GM20431 (cell line): ENCODE measurements at regions not wholly inside any gene's neighbourhood (a gene's known extent, or its start where the extent isn't known, plus 50 kb on each side); places are given as distances from the start of the nearest gene placed in this dataset.
"Not testable (repeated sequence)": the region's sequence is repeated elsewhere in the genome, so short reads cannot be mapped to it uniquely, and the experiment has no call there.

Experiments used
- in situ Hi-C: fragments of 300-500 bp; cut with MseI, MboI; formaldehyde crosslinking; loops from one replicate; pipeline ENCODE4 v1.15.0; 2020; ENCODE audit warnings: low sequenced_read_pairs; ENCODE audit not compliant: unreplicated experiment

DNA sequence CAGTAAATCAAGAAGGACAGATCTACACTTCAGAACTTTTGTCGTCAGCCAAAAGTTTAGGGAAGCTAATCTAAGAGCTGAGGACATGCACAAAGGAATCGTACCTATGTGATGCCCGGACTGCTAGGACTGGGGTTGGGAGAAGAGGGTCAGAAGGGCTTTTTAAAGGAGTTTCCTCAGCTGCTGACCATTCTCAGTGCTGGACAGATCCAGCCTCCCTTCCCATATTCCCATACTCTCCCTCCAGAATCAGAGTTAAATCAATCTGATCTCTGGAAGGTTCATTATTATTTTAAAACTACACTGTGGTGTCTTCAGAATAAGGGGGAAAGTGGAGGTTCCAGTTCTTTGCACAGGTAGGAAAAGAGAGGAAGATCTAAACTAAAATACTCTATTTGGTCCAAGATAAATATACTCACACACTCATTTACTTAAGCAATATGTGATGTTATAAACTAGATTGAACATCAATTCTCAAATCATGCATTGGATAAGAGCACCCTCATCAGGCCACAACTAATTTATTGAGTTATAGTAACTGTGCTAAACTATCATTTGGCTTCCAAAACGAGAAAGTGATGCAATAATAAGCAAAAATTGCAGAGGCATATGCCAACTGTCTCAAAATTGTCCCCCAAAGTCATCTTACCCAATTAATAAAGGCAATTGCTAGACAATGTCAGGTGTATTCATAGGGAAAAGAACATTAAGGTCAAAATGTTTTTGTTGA is 124.7 kb downstream of the HNRNPD start:
- in situ Hi-C loops: no loop called here

DNA sequence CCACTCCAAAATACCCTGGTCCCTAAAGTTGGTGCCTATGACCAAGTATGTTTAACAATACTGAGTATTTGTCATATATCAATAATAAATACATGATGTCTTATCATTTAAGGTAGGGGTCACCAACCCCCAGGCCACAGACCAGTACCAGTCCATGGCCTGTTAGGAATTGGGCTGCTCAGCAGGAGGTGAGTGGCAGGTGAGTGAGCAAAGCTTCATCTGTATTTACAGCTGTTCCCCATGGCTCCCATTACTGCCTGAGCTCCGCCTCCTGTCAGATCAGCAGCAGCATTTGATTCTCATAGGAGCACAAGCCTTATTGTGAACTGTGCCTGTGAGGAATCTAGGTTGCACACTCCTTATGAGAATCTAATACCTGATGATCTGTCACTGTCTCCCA is 126.2 kb downstream of the HNRNPD start:
- in situ Hi-C loops: no loop called here

GRCh38 chr4:82247171-82247570 is 126.6 kb downstream of the HNRNPD start:
- in situ Hi-C loops: no loop called here

DNA sequence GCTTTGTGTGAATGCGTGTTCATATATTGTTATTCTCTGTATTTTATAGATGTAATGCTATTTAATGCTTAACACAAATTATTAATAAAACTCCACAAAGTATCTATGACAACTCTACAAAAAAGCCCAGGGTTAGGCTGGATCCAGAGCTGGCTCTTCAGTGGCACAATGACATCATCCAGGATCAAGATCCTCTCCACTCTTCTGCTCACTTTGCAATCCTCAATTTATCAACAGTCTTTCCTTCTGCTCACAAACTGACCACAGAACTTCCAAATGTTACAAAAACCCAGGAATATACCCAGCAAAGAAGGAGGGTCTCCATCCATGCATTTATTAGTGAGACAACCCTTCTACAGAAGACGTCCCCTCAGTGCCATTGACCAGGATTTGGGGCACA is 132.3 kb downstream of the HNRNPD start:
- in situ Hi-C loops: no loop called here

- in situ Hi-C loops: no loop called here
Observed at GRCh38 chr4:82240410-82240809, 133.4 kb downstream of the HNRNPD start.

DNA sequence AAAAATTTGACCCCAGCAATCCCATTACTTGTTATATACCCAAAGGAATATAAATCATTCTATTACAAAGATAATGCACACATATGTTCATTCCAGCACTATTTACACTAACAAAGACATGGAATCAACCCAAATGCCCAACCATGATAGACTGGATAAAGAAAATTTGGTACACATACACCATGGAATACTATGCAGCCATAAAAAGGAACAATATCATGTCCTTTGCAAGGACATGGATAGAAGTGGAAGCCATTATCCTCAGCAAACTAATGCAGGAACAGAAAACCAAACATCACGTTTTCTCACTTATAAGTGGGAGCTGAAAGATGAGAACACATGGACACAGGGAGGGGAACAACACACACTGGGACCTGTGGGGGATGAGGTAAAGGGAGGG is 136.6 kb downstream of the HNRNPD start:
- in situ Hi-C loops: not testable (repeated sequence)

DNA sequence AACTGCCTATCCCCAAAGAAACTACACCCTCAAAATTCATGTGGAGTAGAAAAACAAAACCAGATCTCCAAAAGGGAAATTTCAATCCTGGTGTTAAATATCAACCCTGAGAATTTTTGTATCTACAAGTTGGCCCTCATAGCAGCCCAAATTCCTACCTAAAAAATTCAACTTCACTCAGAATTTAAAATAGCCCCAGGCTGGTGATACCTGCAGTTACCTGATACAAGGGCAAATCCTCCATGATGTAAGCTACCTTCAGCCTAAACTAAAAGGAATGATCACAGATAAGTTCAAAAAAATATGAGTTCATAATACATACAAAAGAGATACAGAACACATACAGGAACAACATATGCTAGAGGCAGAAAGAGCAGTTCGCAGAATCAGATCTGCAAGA is 138.4 kb downstream of the HNRNPD start:
- in situ Hi-C loops: no loop called here

- in situ Hi-C loops: no loop called here
Observed at GRCh38 chr4:82232891-82233290, 140.9 kb downstream of the HNRNPD start.

DNA sequence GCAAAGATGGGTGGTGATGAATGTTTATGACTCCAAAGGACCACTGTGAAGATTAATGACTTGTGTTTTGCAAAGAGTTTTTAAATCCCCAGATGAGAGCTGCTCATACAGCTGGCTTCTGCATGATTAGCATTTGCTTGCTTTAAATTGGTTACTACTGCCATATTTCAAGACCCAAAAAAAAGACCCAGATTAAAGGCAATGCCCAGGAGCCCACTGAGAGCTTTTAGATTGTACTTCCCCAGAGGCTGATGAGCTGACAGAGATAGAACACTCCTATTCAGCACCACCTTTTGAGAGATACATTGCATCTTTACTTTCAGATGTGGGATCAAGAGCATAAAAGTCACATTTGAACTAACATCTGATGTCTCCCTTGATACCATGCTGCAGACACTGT is 142.0 kb downstream of the HNRNPD start:
- in situ Hi-C loops: no loop called here

- in situ Hi-C loops: no loop called here
Observed at GRCh38 chr4:82230306-82230705, 143.5 kb downstream of the HNRNPD start.

- in situ Hi-C loops: no loop called here
Observed at GRCh38 chr4:82225030-82225429, 148.8 kb downstream of the HNRNPD start.

GRCh38 chr4:82223715-82224114 is 150.1 kb downstream of the HNRNPD start:
- in situ Hi-C loops: loop anchor here (25.0 kb wide), 1 partner anchor 811 kb away; no protein-coding TSS in a partner anchor

DNA sequence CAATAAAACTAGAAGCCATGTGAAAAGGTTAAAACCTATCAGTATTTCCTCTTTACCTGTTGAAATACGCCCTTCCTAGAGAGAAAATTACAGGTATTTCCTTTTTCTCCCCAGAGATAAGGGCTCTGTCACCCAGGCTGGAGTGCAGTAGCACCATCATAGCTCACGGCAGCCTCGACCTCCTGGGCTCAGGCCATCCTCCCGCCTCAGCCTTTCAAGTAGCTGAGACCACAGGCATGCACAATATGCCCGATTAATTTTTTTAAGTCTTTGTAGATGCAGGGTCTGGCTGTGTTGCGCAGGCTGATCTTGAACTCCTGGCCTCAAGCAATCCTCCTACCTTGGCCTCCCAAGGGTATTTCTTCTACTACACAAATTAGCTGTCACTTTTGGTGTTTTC is 154.4 kb downstream of the HNRNPD start:
- in situ Hi-C loops: loop anchor here (25.0 kb wide), 1 partner anchor 807 kb away; no protein-coding TSS in a partner anchor

DNA sequence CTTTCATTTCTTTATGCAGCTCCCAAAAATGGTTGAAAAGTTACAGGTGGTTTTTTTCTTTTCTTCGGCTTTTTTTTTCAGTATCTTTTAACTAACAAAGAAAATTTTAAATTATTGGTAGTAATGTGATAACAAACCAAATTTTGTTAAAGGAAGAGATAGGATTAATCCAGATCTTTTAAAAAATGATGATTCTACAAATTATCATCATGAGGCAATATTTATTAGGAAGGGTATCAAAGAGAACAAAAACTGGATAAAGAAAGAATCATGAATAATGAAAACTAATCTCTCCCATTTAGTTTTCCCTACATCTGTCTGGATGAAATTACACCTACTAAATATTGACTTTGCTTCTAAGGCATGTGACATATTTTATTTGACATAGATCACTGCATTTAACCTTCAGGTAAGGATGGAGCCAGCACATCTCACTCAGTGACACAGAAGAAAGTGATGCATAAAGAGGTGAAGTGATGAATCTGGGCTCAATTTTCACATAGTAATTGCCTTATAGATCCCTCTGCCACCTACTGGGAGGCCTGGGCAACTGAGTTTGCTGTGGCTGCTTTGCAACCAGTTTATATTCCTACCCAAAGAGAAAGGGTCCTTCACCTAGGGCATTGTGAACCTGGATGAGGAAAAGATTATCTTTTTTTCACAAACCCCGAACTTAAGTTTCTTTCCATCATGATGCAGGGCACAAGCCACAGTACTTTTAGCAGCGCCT is 155.6 kb downstream of the HNRNPD start:
- in situ Hi-C loops: loop anchor here (25.0 kb wide), 1 partner anchor 806 kb away; no protein-coding TSS in a partner anchor

- in situ Hi-C loops: loop anchor here (25.0 kb wide), 1 partner anchor 804 kb away; no protein-coding TSS in a partner anchor
Observed at GRCh38 chr4:82216219-82216618, 157.6 kb downstream of the HNRNPD start.

DNA sequence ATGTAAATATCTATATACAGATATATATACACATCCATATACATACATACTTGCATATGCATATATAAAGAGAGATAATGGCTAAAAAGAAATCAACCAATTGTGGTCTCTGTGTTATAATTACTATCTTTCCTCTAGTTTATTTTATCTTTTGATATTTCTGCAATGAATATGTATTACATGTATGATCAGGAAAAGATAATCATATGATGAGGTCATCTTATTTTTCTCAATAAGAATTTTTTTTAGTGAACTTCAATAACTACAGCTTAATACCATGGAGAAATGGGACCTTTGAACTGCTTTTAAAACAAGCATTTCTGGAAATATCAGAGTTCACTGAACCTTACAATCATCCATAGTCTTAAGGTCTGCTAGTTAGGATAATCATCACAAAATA is 158.0 kb downstream of the HNRNPD start:
- in situ Hi-C loops: loop anchor here (25.0 kb wide), 1 partner anchor 803 kb away; no protein-coding TSS in a partner anchor

- in situ Hi-C loops: loop anchor here (25.0 kb wide), 1 partner anchor 803 kb away; no protein-coding TSS in a partner anchor
Observed at GRCh38 chr4:82215039-82215438, 158.8 kb downstream of the HNRNPD start.

GRCh38 chr4:82213485-82214417 is 160.0 kb downstream of the HNRNPD start:
- in situ Hi-C loops: loop anchor here (25.0 kb wide), 1 partner anchor 801 kb away; no protein-coding TSS in a partner anchor

DNA sequence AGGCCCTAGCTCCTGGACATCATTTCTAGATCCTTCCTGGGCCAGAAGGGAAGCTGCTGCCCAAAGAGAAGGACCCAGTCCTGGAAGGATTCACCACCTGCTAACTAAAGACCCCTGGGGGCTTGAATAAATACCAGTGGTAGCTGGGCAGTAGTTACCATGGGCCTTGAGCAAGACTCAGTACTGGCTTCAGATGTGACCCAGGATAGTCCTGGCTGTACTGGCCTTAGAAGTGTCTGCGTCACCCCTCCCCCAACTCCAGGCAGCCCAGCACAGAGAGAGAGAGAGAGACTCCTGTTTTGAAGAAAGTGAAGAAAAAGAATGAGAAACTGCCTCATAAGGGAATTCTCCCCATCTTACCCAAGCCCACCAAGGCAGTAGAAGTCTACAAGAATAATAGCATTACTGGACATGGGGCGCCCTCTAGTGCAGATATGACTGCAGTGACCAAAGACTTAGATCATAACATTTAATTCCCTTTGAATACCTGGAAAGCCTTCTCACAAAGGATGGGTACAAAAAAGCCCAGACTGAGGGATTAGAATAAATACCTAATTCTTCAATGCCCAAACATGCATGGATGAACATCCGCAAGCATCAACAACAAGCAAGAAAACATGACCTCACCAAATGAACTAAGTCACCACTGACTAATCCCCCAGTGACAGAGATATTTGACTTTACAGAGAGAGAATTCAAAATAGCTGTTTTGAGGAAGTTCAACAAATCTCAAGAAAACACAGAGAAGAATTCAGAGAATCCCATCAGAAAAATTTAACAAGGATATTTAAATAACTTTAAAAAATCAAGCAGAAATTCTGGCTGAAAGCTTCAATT is 171.8 kb downstream of the HNRNPD start:
- in situ Hi-C loops: loop anchor here (25.0 kb wide), 1 partner anchor 790 kb away; no protein-coding TSS in a partner anchor
